ENCODE measurements at regions not wholly inside any gene's neighbourhood (a gene's known extent, or its start where the extent isn't known, plus 50 kb on each side); places are given as distances from the start of the nearest gene placed in this dataset.

GRCh38 chr13:99636728-99637353 lies 135.6 kb downstream of the TM9SF2 start:
- H3K27ac ChIP-seq: no peak overlapping the region
- no peak overlapping the region for H2AFZ ChIP-seq
- no peaks in the 10 kb centered on the region for H3K27me3 ChIP-seq (ENCODE audit: insufficient read depth, low read depth)
- H3K36me3 ChIP-seq (ENCODE audit: low read depth): no peaks in the 10 kb centered on the region
- no peaks in the 10 kb centered on the region for H3F3A ChIP-seq (ENCODE audit: insufficient read depth, low read depth)
- H3K4me3 ChIP-seq: no peak overlapping the region
- TF ChIP-seq EZH2 (IDR thresholded peaks at IDR 0.05; ENCODE audit: low read depth) (no peak), CTCF (conservative IDR thresholded peaks at IDR 0.05) (no peak)
- H3K79me2 ChIP-seq (ENCODE audit: low read depth): no peaks in the 10 kb centered on the region
- CTCF ChIA-PET: no interaction called here
- H3K9me3 ChIP-seq (ENCODE audit: insufficient read depth, low read depth): no peaks in the 10 kb centered on the region
- DNase-seq: no peak
- no peak overlapping the region for H3K4me2 ChIP-seq
- POLR2A ChIA-PET (ENCODE audit: unreplicated experiment): no interaction called here
- intact Hi-C loops (cut with micrococcal nuclease; ENCODE audit: unreplicated experiment): no loop called here
- BruUV-seq (replicated peaks): no TSS peak
- no peaks in the 10 kb centered on the region for H4K20me1 ChIP-seq (ENCODE audit: insufficient read depth)
- H3K9me2 ChIP-seq (ENCODE audit: insufficient read depth): no peaks in the 10 kb centered on the region
- no peaks in the 10 kb centered on the region for H3K4me1 ChIP-seq (replicated peaks; ENCODE audit: insufficient read depth)

GRCh38 chr13:99636306-99636705 lies 135.0 kb downstream of the TM9SF2 start:
- H3K36me3 ChIP-seq (ENCODE audit: low read depth): no peaks in the 10 kb centered on the region
- no peaks in the 10 kb centered on the region for H3K27me3 ChIP-seq (ENCODE audit: insufficient read depth, low read depth)
- H3K9me3 ChIP-seq (ENCODE audit: insufficient read depth, low read depth): no peaks in the 10 kb centered on the region
- no peak for DNase-seq
- no peak overlapping the region for H3K27ac ChIP-seq
- no peaks in the 10 kb centered on the region for H3K9me2 ChIP-seq (ENCODE audit: insufficient read depth)
- ChIA-PET CTCF (no interaction called here), POLR2A (ENCODE audit: unreplicated experiment) (no interaction called here)
- BruUV-seq (replicated peaks): no TSS peak
- H3K4me1 ChIP-seq (replicated peaks; ENCODE audit: insufficient read depth): no peaks in the 10 kb centered on the region
- H3K4me3 ChIP-seq: no peak overlapping the region
- intact Hi-C loops (cut with micrococcal nuclease; ENCODE audit: unreplicated experiment): no loop called here
- TF ChIP-seq EZH2 (IDR thresholded peaks at IDR 0.05; ENCODE audit: low read depth) (no peak), CTCF (conservative IDR thresholded peaks at IDR 0.05) (no peak)
- no peak overlapping the region for H2AFZ ChIP-seq
- H4K20me1 ChIP-seq (ENCODE audit: insufficient read depth): no peaks in the 10 kb centered on the region
- H3K79me2 ChIP-seq (ENCODE audit: low read depth): no peaks in the 10 kb centered on the region
- H3F3A ChIP-seq (ENCODE audit: insufficient read depth, low read depth): no peaks in the 10 kb centered on the region
- no peak overlapping the region for H3K4me2 ChIP-seq

GRCh38 chr13:99634672-99635071 lies 133.4 kb downstream of the TM9SF2 start:
- Histone ChIP-seq H3K4me3 (no peak overlapping the region), H3K27me3 (ENCODE audit: insufficient read depth, low read depth) (no peaks in the 10 kb centered on the region), H3K4me1 (replicated peaks; ENCODE audit: insufficient read depth) (no peaks in the 10 kb centered on the region), H3K9me2 (ENCODE audit: insufficient read depth) (no peaks in the 10 kb centered on the region), H3F3A (ENCODE audit: insufficient read depth, low read depth) (no peaks in the 10 kb centered on the region), H2AFZ (no peak overlapping the region), H3K9me3 (ENCODE audit: insufficient read depth, low read depth) (no peaks in the 10 kb centered on the region), H3K79me2 (ENCODE audit: low read depth) (no peaks in the 10 kb centered on the region), H3K27ac (no peak overlapping the region), H3K36me3 (ENCODE audit: low read depth) (no peaks in the 10 kb centered on the region), H3K4me2 (no peak overlapping the region), H4K20me1 (ENCODE audit: insufficient read depth) (no peaks in the 10 kb centered on the region)
- no TSS peak for BruUV-seq (replicated peaks)
- DNase-seq: no peak
- CTCF ChIA-PET: no interaction called here
- no peak for TF ChIP-seq EZH2 (IDR thresholded peaks at IDR 0.05; ENCODE audit: low read depth)
- TF ChIP-seq CTCF (conservative IDR thresholded peaks at IDR 0.05): no peak
- POLR2A ChIA-PET (ENCODE audit: unreplicated experiment): no interaction called here
- intact Hi-C loops (cut with micrococcal nuclease; ENCODE audit: unreplicated experiment): no loop called here
